H1 (cell line): ENCODE measurements at regions not wholly inside any gene's neighbourhood (a gene's known extent, or its start where the extent isn't known, plus 50 kb on each side); places are given as distances from the start of the nearest gene placed in this dataset.

Experiments used
- CTCF ChIA-PET: fragments of 300-600 bp; sonication (Branson Sonifier 250); formaldehyde crosslinking; loops from one replicate; lab custom pipeline; 2021; ENCODE audit not compliant: partially characterized antibody; lab: Charles Lee
- POLR2A ChIA-PET: fragments of 300-600 bp; sonication (Branson Sonifier 250); formaldehyde crosslinking; loops from one replicate; lab custom pipeline; 2021; ENCODE audit warnings: inconsistent platforms; ENCODE audit not compliant: partially characterized antibody; lab: Charles Lee
- DNase-seq, 2 experiments: peaks; one replicate each; pipeline versions ENCODE4 v3.0.0 to v3.0.0-alpha.2; 2010 to 2022; ENCODE audit warnings: low spot score in 2 of 2, low read depth in 1 of 2, mixed read lengths in 1 of 2
- FAIRE-seq: peaks from 2 replicates; lab custom pipeline; 2011; peaks lifted over from hg19 to GRCh38; lab: Jason Lieb, UNC
- H2AFZ ChIP-seq: 2 replicates; pipeline ENCODE4 v1.8.1; 2012; ENCODE audit warnings: low read length, inconsistent platforms
- H2AK5ac ChIP-seq: 2 replicates; pipeline ENCODE4 v1.6.1; 2013; ENCODE audit warnings: low read depth, low read length
- H2BK120ac ChIP-seq: replicated peaks from 2 replicates; pipeline ENCODE3; 2013; ENCODE audit warnings: low read depth, low read length, inconsistent platforms
- H2BK12ac ChIP-seq: 2 replicates; pipeline ENCODE4 v1.6.1; 2013; ENCODE audit warnings: low read depth, low read length
- H2BK15ac ChIP-seq: 2 replicates; pipeline ENCODE4 v1.6.1; 2013; ENCODE audit warnings: low read length
- H2BK20ac ChIP-seq: 2 replicates; pipeline ENCODE4 v1.6.1; 2013; ENCODE audit warnings: low read length
- H2BK5ac ChIP-seq: 2 replicates; pipeline ENCODE4 v1.6.1; 2013; ENCODE audit warnings: low read depth, low read length
- H3K14ac ChIP-seq: 2 replicates; pipeline ENCODE4 v1.6.1; 2013; ENCODE audit warnings: inconsistent platforms; ENCODE audit not compliant: insufficient read length
- H3K18ac ChIP-seq: 2 replicates; pipeline ENCODE4 v1.6.1; 2013; ENCODE audit warnings: low read length; ENCODE audit errors: extremely low read depth
- H3K23ac ChIP-seq: 2 replicates; pipeline ENCODE4 v1.6.1; 2013; ENCODE audit warnings: inconsistent platforms; ENCODE audit not compliant: insufficient read length
- H3K23me2 ChIP-seq: 2 replicates; pipeline ENCODE4 v1.6.1; 2013; ENCODE audit warnings: low read depth, low read length
- H3K27ac ChIP-seq: 2 replicates; pipeline ENCODE4 v1.6.1; 2011; ENCODE audit warnings: low read depth, low read length, inconsistent platforms
- H3K27me3 ChIP-seq, 4 experiments: replicated peaks in 1 of 4; 1 replicate in 1 of 4; 2 replicates in 3 of 4; pipeline versions ENCODE4 v1.6.1 to v1.8.1; 2011 to 2013; ENCODE audit warnings: low read length in 3 of 4, mild to moderate bottlenecking in 3 of 4, inconsistent platforms in 2 of 4, mixed read lengths in 2 of 4, moderate library complexity in 1 of 4; ENCODE audit not compliant: control insufficient read depth in 3 of 4, insufficient read depth in 3 of 4; ENCODE audit errors: extremely low read depth in 1 of 4
- H3K36me3 ChIP-seq, 4 experiments: 2 replicates each; pipeline versions ENCODE4 v1.6.1 to v1.8.1; 2011 to 2013; ENCODE audit warnings: mild to moderate bottlenecking in 4 of 4, low read length in 3 of 4, moderate library complexity in 2 of 4, control low read depth in 1 of 4, inconsistent platforms in 1 of 4; ENCODE audit not compliant: insufficient read depth in 4 of 4, control insufficient read depth in 2 of 4
- H3K4ac ChIP-seq: replicated peaks from 2 replicates; pipeline ENCODE3; 2013; ENCODE audit warnings: low read length, low read depth, mixed read lengths, inconsistent platforms; ENCODE audit not compliant: insufficient read length
- H3K4me1 ChIP-seq, 4 experiments: replicated peaks in 1 of 4; 1 replicate in 1 of 4; 2 replicates in 3 of 4; pipeline versions ENCODE4 v1.6.1 to v1.8.1; 2011 to 2013; ENCODE audit warnings: low read length in 3 of 4, inconsistent platforms in 2 of 4, mixed read lengths in 1 of 4; ENCODE audit not compliant: insufficient read depth in 4 of 4, control insufficient read depth in 3 of 4
- H3K4me2 ChIP-seq, 2 experiments: 2 replicates each; pipeline versions ENCODE4 v1.6.1 to v1.8.1; 2011 to 2013; ENCODE audit warnings: low read depth in 2 of 2, low read length in 2 of 2, control low read depth in 1 of 2, inconsistent platforms in 1 of 2, mild to moderate bottlenecking in 1 of 2; ENCODE audit not compliant: insufficient read depth in 1 of 2
- H3K4me3 ChIP-seq, 4 experiments: fragments of 200-600, 300-600 bp in 1 of 4; sonication (generic), shearing (Covaris generic), sonication (Bioruptor Twin) in 1 of 4; 2 replicates each; pipeline versions ENCODE4 v1.5.1 to v1.8.1; 2011 to 2016; ENCODE audit warnings: low read length in 4 of 4, low read depth in 3 of 4, control low read depth in 2 of 4, inconsistent platforms in 2 of 4, mild to moderate bottlenecking in 2 of 4, mixed read lengths in 1 of 4, moderate library complexity in 1 of 4; ENCODE audit not compliant: insufficient read depth in 2 of 4; ENCODE audit errors: extremely low read depth in 1 of 4
- H3K56ac ChIP-seq: replicated peaks from 2 replicates; pipeline ENCODE3; 2013; ENCODE audit warnings: low read depth, mild to moderate bottlenecking, mixed read lengths, low read length, inconsistent platforms; ENCODE audit not compliant: insufficient read length
- H3K79me1 ChIP-seq: 2 replicates; pipeline ENCODE4 v1.6.1; 2013; ENCODE audit warnings: low read depth, low read length, control low read depth
- H3K79me2 ChIP-seq, 2 experiments: 2 replicates each; pipeline versions ENCODE4 v1.6.1 to v1.8.1; 2012 to 2013; ENCODE audit warnings: low read length in 2 of 2, mild to moderate bottlenecking in 2 of 2, inconsistent platforms in 1 of 2; ENCODE audit not compliant: insufficient read depth in 2 of 2, control insufficient read depth in 1 of 2
- H3K9ac ChIP-seq, 4 experiments: replicated peaks in 1 of 4; 1 replicate in 1 of 4; 2 replicates in 3 of 4; pipeline versions ENCODE4 v1.6.1 to v1.8.1; 2011 to 2013; ENCODE audit warnings: low read depth in 3 of 4, low read length in 3 of 4, control low read depth in 2 of 4, mild to moderate bottlenecking in 2 of 4, moderate library complexity in 2 of 4, inconsistent platforms in 1 of 4; ENCODE audit errors: extremely low read depth in 1 of 4
- H3K9me3 ChIP-seq, 2 experiments: 2 replicates each; pipeline versions ENCODE4 v1.6.1 to v1.8.1; 2012 to 2013; ENCODE audit warnings: mild to moderate bottlenecking in 2 of 2, moderate library complexity in 2 of 2, control low read depth in 1 of 2, inconsistent platforms in 1 of 2, low read depth in 1 of 2, low read length in 1 of 2, mixed read lengths in 1 of 2; ENCODE audit not compliant: insufficient read depth in 2 of 2
- H4K20me1 ChIP-seq, 2 experiments: replicated peaks in 1 of 2; 2 replicates each; pipeline versions ENCODE3 to v1.8.1; 2011 to 2013; ENCODE audit warnings: inconsistent platforms in 2 of 2, low read length in 2 of 2, mild to moderate bottlenecking in 1 of 2; ENCODE audit not compliant: insufficient read depth in 2 of 2, control insufficient read depth in 1 of 2
- H4K5ac ChIP-seq: 2 replicates; pipeline ENCODE4 v1.6.1; 2013; ENCODE audit warnings: low read length, low read depth, mixed read lengths, inconsistent platforms; ENCODE audit not compliant: insufficient read length
- H4K8ac ChIP-seq: 2 replicates; pipeline ENCODE4 v1.8.0; 2013; ENCODE audit warnings: mild to moderate bottlenecking, moderate library complexity, low read length, inconsistent platforms; ENCODE audit not compliant: insufficient read depth; ENCODE audit errors: extremely low read depth
- H4K91ac ChIP-seq: replicated peaks from 2 replicates; pipeline ENCODE3; 2013; ENCODE audit warnings: low read length, mixed read lengths, inconsistent platforms; ENCODE audit not compliant: insufficient read length
- CEBPB ChIP-seq: IDR thresholded peaks from 2 replicates; pipeline ENCODE4 v1.6.1; 2012; ENCODE audit warnings: low read depth, low read length
- GTF2F1 ChIP-seq: IDR thresholded peaks from 2 replicates; pipeline ENCODE4 v1.6.1; 2012; ENCODE audit warnings: low read depth, low read length, improper control_type of control experiment, borderline replicate concordance
- HDAC2 ChIP-seq, 2 experiments: fragments of 300-600 bp in 1 of 2; sonication (generic) in 1 of 2; IDR thresholded peaks; 2 replicates each; pipeline ENCODE4 v1.6.1; 2011 to 2012; ENCODE audit warnings: low read depth in 2 of 2, low read length in 2 of 2, mild to moderate bottlenecking in 2 of 2, moderate library complexity in 2 of 2, borderline replicate concordance in 1 of 2, inconsistent platforms in 1 of 2
- TAF1 ChIP-seq: IDR thresholded peaks from 2 replicates; pipeline ENCODE4 v1.6.1; 2011; ENCODE audit warnings: mild to moderate bottlenecking, low read depth, low read length
- YY1 ChIP-seq: IDR thresholded peaks from 2 replicates; pipeline ENCODE4 v1.6.1; 2011; ENCODE audit warnings: low read depth, mild to moderate bottlenecking, low read length
- WGBS, 2 experiments: shearing (Covaris generic) in 1 of 2; methylation state at CpG; one replicate each; pipeline versions ENCODE4 v1.1.6 to v1.1.7; 2013 to 2015; ENCODE audit warnings: low lambda C conversion rate in 2 of 2, mixed read lengths in 2 of 2, inconsistent platforms in 1 of 2, low coverage in 1 of 2, missing lambda C conversion rate in 1 of 2; ENCODE audit not compliant: insufficient replicate concordance in 2 of 2, insufficient coverage in 1 of 2, insufficient read length in 1 of 2; ENCODE audit errors: extremely low coverage in 1 of 2, missing lambda C conversion rate in 1 of 2; 5-methylcytosine and 5-hydroxymethylcytosine counted together
- TF ChIP-seq, protein P1 (sequence below), 3 experiments: IDR thresholded peaks; 1 replicate in 2 of 3; 2 replicates in 1 of 3; pipeline versions ENCODE4 v1.5.1 to v1.6.1; 2011; ENCODE audit warnings: low read length in 3 of 3, mild to moderate bottlenecking in 3 of 3, inconsistent platforms in 2 of 3, low read depth in 1 of 3, moderate library complexity in 1 of 3; ENCODE audit not compliant: insufficient read depth in 1 of 3; ENCODE audit errors: control extremely low read depth in 1 of 3

DNA sequence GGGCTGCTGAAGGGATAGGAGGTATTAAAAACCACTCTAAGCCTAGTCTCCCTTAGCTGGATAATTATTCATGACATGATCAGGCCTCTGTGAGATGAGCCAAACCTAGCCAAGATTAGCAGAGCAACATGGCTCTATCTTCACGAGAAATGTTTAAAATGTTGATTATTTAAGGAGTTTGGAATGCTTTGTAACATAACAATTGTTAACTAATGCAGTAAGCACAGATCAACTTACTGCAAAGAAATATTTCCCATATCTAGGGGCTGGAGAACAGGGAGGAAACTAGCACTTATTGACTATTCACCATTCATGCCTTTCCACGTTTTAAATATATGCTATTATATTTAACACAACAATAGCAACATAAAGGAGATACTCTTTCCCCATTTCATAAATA lies 833.7 kb upstream of the CHAC2 start:
- Histone ChIP-seq H3K23me2 (no peaks in the 10 kb centered on the region), H4K8ac (no peak overlapping the region), H2BK15ac (no peak overlapping the region), H3K23ac (no peak overlapping the region), H3K9ac (no peak overlapping the region), H3K4ac (no peak overlapping the region), H3K36me3 (no peaks in the 10 kb centered on the region), H2BK120ac (no peak overlapping the region), H2AK5ac (no peak overlapping the region), H3K4me1 (no peaks in the 10 kb centered on the region), H4K5ac (no peak overlapping the region), H4K20me1 (no peaks in the 10 kb centered on the region), H3K9me3 (peaks cover 6 to 10% of the 10 kb centered on the region in 2 experiments; a peak in 3 of 4 replicates), H3K56ac (no peak overlapping the region), H3K79me1 (no peaks in the 10 kb centered on the region), H2BK20ac (no peak overlapping the region), H3K4me3 (no peak overlapping the region), H2BK5ac (no peak overlapping the region), H3K27me3 (no peaks in the 10 kb centered on the region), H3K27ac (no peak overlapping the region), H3K18ac (no peak overlapping the region), H3K14ac (no peak overlapping the region), H2BK12ac (no peak overlapping the region), H2AFZ (0 out of 2 replicates have a peak overlapping the region, but pooled peaks have one; percentile 38), H3K4me2 (no peak overlapping the region), H4K91ac (no peak overlapping the region), H3K79me2 (no peaks in the 10 kb centered on the region)
- DNase-seq = no peak
- CTCF ChIA-PET = interaction anchor here (0.8 kb wide), 1 partner anchor 23 kb away, joined by 3 read pairs; no protein-coding TSS in a partner anchor
- TF ChIP-seq CEBPB = no peak
- TF ChIP-seq, protein P1, sequence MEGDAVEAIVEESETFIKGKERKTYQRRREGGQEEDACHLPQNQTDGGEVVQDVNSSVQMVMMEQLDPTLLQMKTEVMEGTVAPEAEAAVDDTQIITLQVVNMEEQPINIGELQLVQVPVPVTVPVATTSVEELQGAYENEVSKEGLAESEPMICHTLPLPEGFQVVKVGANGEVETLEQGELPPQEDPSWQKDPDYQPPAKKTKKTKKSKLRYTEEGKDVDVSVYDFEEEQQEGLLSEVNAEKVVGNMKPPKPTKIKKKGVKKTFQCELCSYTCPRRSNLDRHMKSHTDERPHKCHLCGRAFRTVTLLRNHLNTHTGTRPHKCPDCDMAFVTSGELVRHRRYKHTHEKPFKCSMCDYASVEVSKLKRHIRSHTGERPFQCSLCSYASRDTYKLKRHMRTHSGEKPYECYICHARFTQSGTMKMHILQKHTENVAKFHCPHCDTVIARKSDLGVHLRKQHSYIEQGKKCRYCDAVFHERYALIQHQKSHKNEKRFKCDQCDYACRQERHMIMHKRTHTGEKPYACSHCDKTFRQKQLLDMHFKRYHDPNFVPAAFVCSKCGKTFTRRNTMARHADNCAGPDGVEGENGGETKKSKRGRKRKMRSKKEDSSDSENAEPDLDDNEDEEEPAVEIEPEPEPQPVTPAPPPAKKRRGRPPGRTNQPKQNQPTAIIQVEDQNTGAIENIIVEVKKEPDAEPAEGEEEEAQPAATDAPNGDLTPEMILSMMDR (IDR thresholded peaks at IDR 0.05; ENCODE audit: control extremely low read depth in 1 of 3, insufficient read depth in 1 of 3, low read depth in 1 of 3, low read length in 3 of 3) = no peak
- TF ChIP-seq TAF1 = no peak
- TF ChIP-seq HDAC2 (IDR thresholded peaks at IDR 0.05; ENCODE audit: borderline replicate concordance in 1 of 2, low read depth in 2 of 2, low read length in 2 of 2) = no peak
- TF ChIP-seq YY1 = no peak
- no peak for TF ChIP-seq GTF2F1
- POLR2A ChIA-PET = no interaction called here
- WGBS, 2 experiments = 84% methylated on average over 2 of the region's 2 CpGs; no CpG with 5 or more reads in 1 of the 2 experiments
- no peak for FAIRE-seq
